ENCODE measurements at regions not wholly inside any gene's neighbourhood (a gene's known extent, or its start where the extent isn't known, plus 50 kb on each side); places are given as distances from the start of the nearest gene placed in this dataset.

- H3F3A ChIP-seq (ENCODE audit: insufficient read depth): no peaks in the 10 kb centered on the region
- TF ChIP-seq EZH2phosphoT487 (conservative IDR thresholded peaks at IDR 0.05; ENCODE audit: low read length): no peak
- no peak for TF ChIP-seq CTCF (IDR thresholded peaks at IDR 0.05; ENCODE audit: insufficient read depth, low read length, poor library complexity, severe bottlenecking)
- H3K36me3 ChIP-seq (ENCODE audit: low read length): no peaks in the 10 kb centered on the region
- no peaks in the 10 kb centered on the region for H4K20me1 ChIP-seq (ENCODE audit: low read depth, low read length)
- H3K9me3 ChIP-seq (ENCODE audit: insufficient read depth, low read length): no peaks in the 10 kb centered on the region
- H3K27me3 ChIP-seq (ENCODE audit: low read length): no peaks in the 10 kb centered on the region
- H3K9me2 ChIP-seq (replicated peaks; ENCODE audit: insufficient read depth, low read length): no peaks in the 10 kb centered on the region
- no peak overlapping the region for H3K4me2 ChIP-seq (ENCODE audit: low read depth, low read length, poor library complexity, severe bottlenecking)
- H2AFZ ChIP-seq (ENCODE audit: low read depth, low read length, severe bottlenecking): no peak overlapping the region
- no peak overlapping the region for H3K27ac ChIP-seq (ENCODE audit: low read depth, low read length)
- H3K9ac ChIP-seq (ENCODE audit: low read length): no peak overlapping the region
- H3K4me3 ChIP-seq (ENCODE audit: insufficient read depth, low read length, poor library complexity, severe bottlenecking): no peak overlapping the region
- H3K79me2 ChIP-seq (ENCODE audit: insufficient read depth, low read length): no peaks in the 10 kb centered on the region
These were observed 287.2 kb downstream of the CDH19 start for GRCh38 chr18:66316701-66317100.

DNA sequence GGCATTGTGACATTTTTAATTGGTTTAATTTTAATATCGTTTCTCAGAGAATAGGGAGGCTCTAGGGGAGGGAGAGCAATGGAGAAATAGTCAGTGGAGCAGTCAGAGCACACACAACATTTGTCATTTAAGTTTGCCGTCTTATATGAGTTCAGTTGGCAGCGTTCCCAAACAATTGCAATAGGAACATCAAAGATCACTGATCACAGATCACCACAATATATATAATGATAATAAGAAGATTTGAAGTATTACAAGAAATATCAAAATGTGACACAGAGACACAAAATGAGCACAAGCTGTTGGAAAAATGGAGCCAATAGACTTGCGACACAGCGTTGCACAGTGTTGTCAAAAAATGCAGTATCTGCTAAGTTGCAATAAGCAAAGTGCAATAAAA, 303.7 kb downstream of the CDH19 start:
- Histone ChIP-seq H3K36me3 (ENCODE audit: low read length) (no peaks in the 10 kb centered on the region), H3K27me3 (ENCODE audit: low read length) (no peaks in the 10 kb centered on the region), H3K9me3 (ENCODE audit: insufficient read depth, low read length) (no peaks in the 10 kb centered on the region), H3K9ac (ENCODE audit: low read length) (no peak overlapping the region), H3K79me2 (ENCODE audit: insufficient read depth, low read length) (no peaks in the 10 kb centered on the region), H3K27ac (ENCODE audit: low read depth, low read length) (no peak overlapping the region), H3K4me3 (ENCODE audit: insufficient read depth, low read length, poor library complexity, severe bottlenecking) (no peak overlapping the region), H4K20me1 (ENCODE audit: low read depth, low read length) (no peaks in the 10 kb centered on the region), H3K9me2 (replicated peaks; ENCODE audit: insufficient read depth, low read length) (no peaks in the 10 kb centered on the region), H2AFZ (ENCODE audit: low read depth, low read length, severe bottlenecking) (no peak overlapping the region), H3F3A (ENCODE audit: insufficient read depth) (no peaks in the 10 kb centered on the region), H3K4me2 (ENCODE audit: low read depth, low read length, poor library complexity, severe bottlenecking) (no peak overlapping the region)
- TF ChIP-seq EZH2phosphoT487 (conservative IDR thresholded peaks at IDR 0.05; ENCODE audit: low read length) (no peak), CTCF (IDR thresholded peaks at IDR 0.05; ENCODE audit: insufficient read depth, low read length, poor library complexity, severe bottlenecking) (no peak)

DNA sequence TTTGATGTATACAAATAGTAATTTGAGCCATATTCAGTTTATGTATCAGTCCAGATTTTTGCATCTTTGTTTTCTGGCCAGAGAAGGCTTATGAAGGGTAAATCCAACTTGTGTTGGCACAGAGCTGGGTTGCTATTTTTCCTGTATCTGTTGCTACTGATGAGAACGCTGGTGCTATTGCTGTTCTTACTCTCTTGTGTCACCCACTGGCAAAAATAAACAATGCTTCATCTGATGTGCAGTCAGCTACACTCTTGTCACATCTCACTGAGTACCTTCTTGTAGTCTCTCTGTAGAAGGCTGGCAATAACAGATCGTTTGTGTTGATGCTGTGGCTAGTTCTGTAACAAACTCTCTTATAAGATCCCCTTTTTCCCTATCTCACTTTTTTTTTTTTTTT, 323.4 kb downstream of the CDH19 start:
- no peak overlapping the region for H3K9ac ChIP-seq (ENCODE audit: low read length)
- H3K9me3 ChIP-seq (ENCODE audit: insufficient read depth, low read length): no peaks in the 10 kb centered on the region
- TF ChIP-seq CTCF (IDR thresholded peaks at IDR 0.05; ENCODE audit: insufficient read depth, low read length, poor library complexity, severe bottlenecking) (no peak), EZH2phosphoT487 (conservative IDR thresholded peaks at IDR 0.05; ENCODE audit: low read length) (no peak)
- no peaks in the 10 kb centered on the region for H3K9me2 ChIP-seq (replicated peaks; ENCODE audit: insufficient read depth, low read length)
- no peaks in the 10 kb centered on the region for H3K36me3 ChIP-seq (ENCODE audit: low read length)
- H2AFZ ChIP-seq (ENCODE audit: low read depth, low read length, severe bottlenecking): peak overlapping the region; percentile 58
- no peak overlapping the region for H3K4me2 ChIP-seq (ENCODE audit: low read depth, low read length, poor library complexity, severe bottlenecking)
- no peaks in the 10 kb centered on the region for H3K79me2 ChIP-seq (ENCODE audit: insufficient read depth, low read length)
- H3K27me3 ChIP-seq (ENCODE audit: low read length): no peaks in the 10 kb centered on the region
- no peaks in the 10 kb centered on the region for H4K20me1 ChIP-seq (ENCODE audit: low read depth, low read length)
- no peak overlapping the region for H3K4me3 ChIP-seq (ENCODE audit: insufficient read depth, low read length, poor library complexity, severe bottlenecking)
- H3K27ac ChIP-seq (ENCODE audit: low read depth, low read length): no peak overlapping the region
- H3F3A ChIP-seq (ENCODE audit: insufficient read depth): no peaks in the 10 kb centered on the region
